ENCODE measurements at regions not wholly inside any gene's neighbourhood (a gene's known extent, or its start where the extent isn't known, plus 50 kb on each side); places are given as distances from the start of the nearest gene placed in this dataset.

- FAIRE-seq = no peak
- TF ChIP-seq, protein P1, sequence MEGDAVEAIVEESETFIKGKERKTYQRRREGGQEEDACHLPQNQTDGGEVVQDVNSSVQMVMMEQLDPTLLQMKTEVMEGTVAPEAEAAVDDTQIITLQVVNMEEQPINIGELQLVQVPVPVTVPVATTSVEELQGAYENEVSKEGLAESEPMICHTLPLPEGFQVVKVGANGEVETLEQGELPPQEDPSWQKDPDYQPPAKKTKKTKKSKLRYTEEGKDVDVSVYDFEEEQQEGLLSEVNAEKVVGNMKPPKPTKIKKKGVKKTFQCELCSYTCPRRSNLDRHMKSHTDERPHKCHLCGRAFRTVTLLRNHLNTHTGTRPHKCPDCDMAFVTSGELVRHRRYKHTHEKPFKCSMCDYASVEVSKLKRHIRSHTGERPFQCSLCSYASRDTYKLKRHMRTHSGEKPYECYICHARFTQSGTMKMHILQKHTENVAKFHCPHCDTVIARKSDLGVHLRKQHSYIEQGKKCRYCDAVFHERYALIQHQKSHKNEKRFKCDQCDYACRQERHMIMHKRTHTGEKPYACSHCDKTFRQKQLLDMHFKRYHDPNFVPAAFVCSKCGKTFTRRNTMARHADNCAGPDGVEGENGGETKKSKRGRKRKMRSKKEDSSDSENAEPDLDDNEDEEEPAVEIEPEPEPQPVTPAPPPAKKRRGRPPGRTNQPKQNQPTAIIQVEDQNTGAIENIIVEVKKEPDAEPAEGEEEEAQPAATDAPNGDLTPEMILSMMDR (IDR thresholded peaks at IDR 0.05; ENCODE audit: insufficient read depth, missing control alignments) = no peak
These were observed 196.1 kb downstream of the ANAPC1 start for GRCh38 chr2:111687911-111688310.

DNA sequence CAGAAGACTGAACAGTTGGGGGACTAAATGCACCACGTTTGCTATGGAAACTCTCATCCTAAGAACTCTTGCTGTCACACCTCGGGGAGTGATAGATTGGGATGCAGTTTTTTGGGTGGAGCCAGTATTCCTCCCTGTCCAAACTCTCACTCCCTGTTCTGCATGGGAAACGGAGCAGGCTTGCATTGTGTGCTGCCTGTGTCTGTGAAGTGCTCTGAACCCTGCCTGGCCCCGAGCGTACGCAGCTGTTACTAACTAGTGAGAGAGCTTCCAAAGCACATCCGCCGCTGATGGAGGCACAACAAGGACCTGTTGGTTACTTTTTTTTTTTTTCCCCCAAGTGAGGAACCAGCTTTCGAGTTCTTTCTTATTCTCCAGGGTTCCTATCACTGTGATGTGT is 195.5 kb downstream of the ANAPC1 start:
- TF ChIP-seq, protein P1 (IDR thresholded peaks at IDR 0.05; ENCODE audit: insufficient read depth, missing control alignments) = no peak
- FAIRE-seq (no peak), DNase-seq (ENCODE audit: insufficient read length, low spot score) (no peak)

More at GRCh38 chr2:111687911-111688310, 196.1 kb downstream of the ANAPC1 start:
- no peak for DNase-seq (ENCODE audit: insufficient read length, low spot score)

DNA sequence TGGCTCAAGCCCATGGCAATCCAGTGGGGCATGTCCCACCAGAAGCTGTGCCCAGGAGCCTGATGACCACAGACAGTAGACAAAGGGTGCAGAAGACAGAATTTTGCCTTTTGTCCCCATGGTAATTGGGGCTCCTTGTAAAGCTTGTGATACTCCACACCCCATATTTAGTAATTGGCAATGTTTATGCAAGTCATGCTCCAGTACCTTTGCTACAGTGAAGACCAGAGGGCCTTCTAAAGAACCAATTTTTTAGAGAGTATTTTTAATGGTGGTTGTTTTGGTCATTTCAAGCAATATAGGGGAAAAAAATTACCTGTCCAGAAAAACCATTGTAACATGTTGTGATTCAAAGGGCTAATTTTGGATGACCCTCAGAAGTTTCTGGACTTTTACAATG is 194.8 kb downstream of the ANAPC1 start:
- no peak for FAIRE-seq
- TF ChIP-seq, protein P1 (IDR thresholded peaks at IDR 0.05; ENCODE audit: insufficient read depth, missing control alignments) = no peak
- no peak for DNase-seq (ENCODE audit: insufficient read length, low spot score)

DNA sequence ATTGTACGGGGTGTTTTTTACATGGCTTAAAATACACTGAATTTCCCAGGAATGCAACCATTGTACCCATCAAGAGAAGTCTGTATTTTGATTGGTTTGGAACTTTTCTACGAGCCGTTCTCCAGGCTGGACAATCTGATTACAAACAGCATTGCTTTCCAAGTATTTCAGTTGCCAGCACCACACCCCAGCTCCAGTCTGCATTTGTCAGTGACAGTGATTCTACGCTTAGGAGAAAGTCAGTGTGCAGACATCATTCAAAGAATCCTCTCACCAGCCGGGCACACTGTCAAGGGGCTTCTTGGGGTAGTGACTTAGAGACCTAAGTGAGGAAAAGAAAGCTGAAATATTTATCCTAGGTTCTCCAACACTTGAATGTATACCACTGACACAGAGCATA is 194.1 kb downstream of the ANAPC1 start:
- DNase-seq (ENCODE audit: insufficient read length, low spot score) (no peak), FAIRE-seq (no peak)
- TF ChIP-seq, protein P1 (IDR thresholded peaks at IDR 0.05; ENCODE audit: insufficient read depth, missing control alignments) = no peak

DNA sequence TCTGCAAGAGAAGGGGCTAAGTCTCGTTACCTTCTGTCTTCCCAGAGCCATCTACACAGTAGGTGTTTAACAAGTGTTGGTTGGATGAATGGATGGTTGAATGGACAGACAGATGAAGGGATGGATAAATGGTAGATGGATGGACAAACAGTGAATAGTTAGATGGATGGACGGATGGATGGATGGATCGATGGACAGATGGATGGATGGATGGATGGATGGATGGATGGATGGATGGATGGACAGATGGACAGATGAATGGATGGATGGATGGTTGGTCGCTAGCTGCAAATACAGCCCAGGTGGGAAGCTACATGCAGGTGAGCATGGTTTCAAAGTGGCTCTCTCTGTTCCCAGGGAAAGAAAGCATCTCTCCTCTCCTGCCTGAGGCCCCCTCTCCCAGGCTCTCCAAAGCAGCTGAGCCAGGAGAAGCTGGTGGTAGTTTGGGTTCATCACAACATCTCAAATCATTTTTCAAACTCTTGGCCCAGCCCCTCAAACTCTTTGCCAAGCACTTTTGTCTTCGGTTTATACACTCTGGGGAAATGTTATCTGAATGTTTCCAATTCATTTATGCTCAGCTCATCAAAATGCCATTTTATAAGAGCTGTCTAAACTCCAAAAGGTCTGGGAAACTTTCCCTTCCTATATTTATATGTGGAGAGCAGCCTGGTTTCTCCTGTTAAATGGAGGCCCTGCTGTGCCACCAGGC is 192.7 kb downstream of the ANAPC1 start:
- FAIRE-seq (no peak), DNase-seq (ENCODE audit: insufficient read length, low spot score) (no peak)
- TF ChIP-seq, protein P1 (IDR thresholded peaks at IDR 0.05; ENCODE audit: insufficient read depth, missing control alignments) = no peak

GRCh38 chr2:111692311-111692710 is 191.7 kb downstream of the ANAPC1 start:
- DNase-seq (ENCODE audit: insufficient read length, low spot score) (no peak), FAIRE-seq (no peak)
- TF ChIP-seq, protein P1 (IDR thresholded peaks at IDR 0.05; ENCODE audit: insufficient read depth, missing control alignments) = no peak

GRCh38 chr2:111694700-111695101 is 189.3 kb downstream of the ANAPC1 start:
- no peak for FAIRE-seq
- DNase-seq (ENCODE audit: insufficient read length, low spot score) = no peak
- TF ChIP-seq, protein P1 (IDR thresholded peaks at IDR 0.05; ENCODE audit: insufficient read depth, missing control alignments) = no peak
